Caco-2 (cell line): ENCODE measurements at regions not wholly inside any gene's neighbourhood (a gene's known extent, or its start where the extent isn't known, plus 50 kb on each side); places are given as distances from the start of the nearest gene placed in this dataset.

Source experiments
- BruUV-seq: library from RNA; stranded (reverse); fragments of 400-500 nt; replicated peaks from 2 replicates; lab custom pipeline; 2021; lab: Mats Ljungman, UMichigan
- CTCF ChIA-PET: fragments of 300-600 bp; sonication (Branson Sonifier 250); formaldehyde crosslinking; loops from one replicate; lab custom pipeline; 2022; ENCODE audit warnings: antibody characterized with exemption; lab: Charles Lee
- POLR2A ChIA-PET: fragments of 300-600 bp; sonication (Branson Sonifier 250); formaldehyde crosslinking; loops from one replicate; lab custom pipeline; 2022; ENCODE audit warnings: antibody characterized with exemption; lab: Charles Lee
- DNase-seq, 2 experiments: peaks; one replicate each; pipeline versions ENCODE4 v3.0.0 to v3.0.0-alpha.2; 2020 to 2022
- H3K27me3 ChIP-seq: replicated peaks from 2 replicates; pipeline ENCODE4 v1.6.0; 2011; ENCODE audit warnings: low read length; ENCODE audit not compliant: control insufficient read depth, insufficient read depth
- H3K36me3 ChIP-seq: 2 replicates; pipeline ENCODE4 v1.5.1; 2011; ENCODE audit warnings: low read length; ENCODE audit not compliant: control insufficient read depth, insufficient read depth
- H3K4me1 ChIP-seq: fragments of 250-450 bp; sonication (Bioruptor Pico); 2 replicates; pipeline ENCODE4 v1.5.1; 2020; ENCODE audit warnings: mild to moderate bottlenecking
- H3K4me3 ChIP-seq: 2 replicates; pipeline ENCODE4 v1.5.1; 2011; ENCODE audit warnings: low read depth, mild to moderate bottlenecking, control low read depth, low read length
- H3K9me3 ChIP-seq: fragments of 250-450 bp; sonication (Bioruptor Pico); 2 replicates; pipeline ENCODE4 v1.5.1; 2020; ENCODE audit warnings: mild to moderate bottlenecking, moderate library complexity
- H3K27ac Mint-ChIP-seq: one replicate; pipeline ENCODE4 v1.8.0; 2022; ENCODE audit warnings: mixed read lengths; ENCODE audit not compliant: unreplicated experiment
- H3K27me3 Mint-ChIP-seq: one replicate; pipeline ENCODE4 v1.8.0; 2022; ENCODE audit warnings: mixed read lengths; ENCODE audit not compliant: insufficient read depth, unreplicated experiment
- H3K36me3 Mint-ChIP-seq: one replicate; pipeline ENCODE4 v1.8.0; 2022; ENCODE audit warnings: mild to moderate bottlenecking, mixed read lengths; ENCODE audit not compliant: insufficient read depth, unreplicated experiment
- H3K4me1 Mint-ChIP-seq: one replicate; pipeline ENCODE4 v1.8.0; 2022; ENCODE audit warnings: low read depth, mixed read lengths; ENCODE audit not compliant: unreplicated experiment
- H3K4me3 Mint-ChIP-seq: one replicate; pipeline ENCODE4 v1.8.0; 2022; ENCODE audit warnings: mild to moderate bottlenecking, moderate library complexity, mixed read lengths; ENCODE audit not compliant: unreplicated experiment
- H3K9me3 Mint-ChIP-seq: one replicate; pipeline ENCODE4 v1.8.0; 2022; ENCODE audit warnings: mixed read lengths; ENCODE audit not compliant: unreplicated experiment
- intact Hi-C: fragments of 100-400 bp; cut with micrococcal nuclease; formaldehyde crosslinking; loops from one replicate; pipeline ENCODE4 v1.10.0; 2022; ENCODE audit not compliant: unreplicated experiment
- TF ChIP-seq, protein P1 (sequence below), 2 experiments: fragments of 200-600 bp in 1 of 2; IDR thresholded peaks; 1 replicate in 1 of 2; 2 replicates in 1 of 2; pipeline versions ENCODE4 v1.5.1 to v1.8.0; 2011 to 2022; ENCODE audit warnings: antibody characterized with exemption in 1 of 2, control low read depth in 1 of 2, inconsistent platforms in 1 of 2, low read depth in 1 of 2, low read length in 1 of 2, mild to moderate bottlenecking in 1 of 2, moderate library complexity in 1 of 2; ENCODE audit not compliant: insufficient read depth in 1 of 2, severe bottlenecking in 1 of 2, unreplicated experiment in 1 of 2

DNA sequence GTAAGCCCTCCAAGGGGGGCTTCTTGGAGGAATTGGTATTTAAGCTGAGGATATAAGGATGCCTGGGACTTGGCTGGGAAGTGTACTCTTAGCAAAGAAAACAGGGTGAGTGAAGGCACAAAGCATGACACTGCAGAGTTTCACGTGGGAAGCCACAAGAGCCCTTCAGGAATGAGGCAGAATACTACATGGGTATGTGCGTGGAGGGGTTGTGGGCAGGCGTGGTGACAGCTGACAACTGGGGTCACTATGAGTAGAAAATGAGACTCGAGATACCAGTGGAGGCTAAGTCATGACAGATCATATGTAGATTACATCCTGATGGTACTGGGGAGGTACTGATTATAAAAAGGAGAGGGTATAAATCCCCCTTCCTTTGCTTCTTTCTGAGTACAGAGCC is 78.1 kb upstream of the XYLT1 start:
- no peak overlapping the region for H3K4me3 ChIP-seq
- H3K27ac Mint-ChIP-seq, result no peak overlapping the region
- H3K4me3 Mint-ChIP-seq, result no peak overlapping the region
- H3K9me3 ChIP-seq, result no peaks in the 10 kb centered on the region
- no TSS peak for BruUV-seq
- intact Hi-C loops, result no loop called here
- no peaks in the 10 kb centered on the region for H3K36me3 ChIP-seq
- DNase-seq, result no peak
- ChIA-PET POLR2A (no interaction called here), CTCF (no interaction called here)
- H3K27me3 Mint-ChIP-seq, result no peaks in the 10 kb centered on the region
- TF ChIP-seq, protein P1, sequence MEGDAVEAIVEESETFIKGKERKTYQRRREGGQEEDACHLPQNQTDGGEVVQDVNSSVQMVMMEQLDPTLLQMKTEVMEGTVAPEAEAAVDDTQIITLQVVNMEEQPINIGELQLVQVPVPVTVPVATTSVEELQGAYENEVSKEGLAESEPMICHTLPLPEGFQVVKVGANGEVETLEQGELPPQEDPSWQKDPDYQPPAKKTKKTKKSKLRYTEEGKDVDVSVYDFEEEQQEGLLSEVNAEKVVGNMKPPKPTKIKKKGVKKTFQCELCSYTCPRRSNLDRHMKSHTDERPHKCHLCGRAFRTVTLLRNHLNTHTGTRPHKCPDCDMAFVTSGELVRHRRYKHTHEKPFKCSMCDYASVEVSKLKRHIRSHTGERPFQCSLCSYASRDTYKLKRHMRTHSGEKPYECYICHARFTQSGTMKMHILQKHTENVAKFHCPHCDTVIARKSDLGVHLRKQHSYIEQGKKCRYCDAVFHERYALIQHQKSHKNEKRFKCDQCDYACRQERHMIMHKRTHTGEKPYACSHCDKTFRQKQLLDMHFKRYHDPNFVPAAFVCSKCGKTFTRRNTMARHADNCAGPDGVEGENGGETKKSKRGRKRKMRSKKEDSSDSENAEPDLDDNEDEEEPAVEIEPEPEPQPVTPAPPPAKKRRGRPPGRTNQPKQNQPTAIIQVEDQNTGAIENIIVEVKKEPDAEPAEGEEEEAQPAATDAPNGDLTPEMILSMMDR (IDR thresholded peaks at IDR 0.05; ENCODE audit: insufficient read depth in 1 of 2, low read depth in 1 of 2, low read length in 1 of 2, severe bottlenecking in 1 of 2, unreplicated experiment in 1 of 2), result no peak
- H3K36me3 Mint-ChIP-seq, result no peaks in the 10 kb centered on the region
- H3K4me1 Mint-ChIP-seq, result no peaks in the 10 kb centered on the region
- no peaks in the 10 kb centered on the region for H3K27me3 ChIP-seq
- H3K4me1 ChIP-seq, result no peaks in the 10 kb centered on the region
- peaks cover 18% of the 10 kb centered on the region for H3K9me3 Mint-ChIP-seq

DNA sequence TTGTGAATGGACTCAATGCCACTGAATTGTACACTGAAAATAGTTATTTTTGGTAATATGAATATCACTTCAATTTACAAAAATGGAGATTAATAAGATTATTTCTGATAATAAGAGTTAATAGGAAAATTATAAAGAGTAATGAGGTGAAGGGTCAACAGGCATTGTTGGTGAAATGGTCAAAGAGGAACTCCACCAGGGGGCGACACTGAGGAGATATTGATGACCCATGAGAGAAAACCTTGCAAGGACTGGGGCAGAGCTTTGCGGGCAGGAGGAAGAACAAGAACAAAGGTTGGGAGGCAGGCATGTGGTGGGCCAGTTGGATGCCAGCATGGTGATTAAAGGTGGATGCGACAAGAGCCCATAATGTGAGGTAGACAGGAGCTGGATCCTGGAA is 74.0 kb upstream of the XYLT1 start:
- ChIA-PET CTCF (no interaction called here), POLR2A (no interaction called here)
- no peak overlapping the region for H3K4me3 ChIP-seq
- Mint-ChIP-seq H3K27me3 (no peaks in the 10 kb centered on the region), H3K9me3 (peaks cover 18% of the 10 kb centered on the region), H3K4me1 (no peaks in the 10 kb centered on the region), H3K4me3 (no peak overlapping the region), H3K27ac (no peak overlapping the region), H3K36me3 (no peaks in the 10 kb centered on the region)
- H3K4me1 ChIP-seq, result no peaks in the 10 kb centered on the region
- TF ChIP-seq, protein P1 (IDR thresholded peaks at IDR 0.05; ENCODE audit: insufficient read depth in 1 of 2, low read depth in 1 of 2, low read length in 1 of 2, severe bottlenecking in 1 of 2, unreplicated experiment in 1 of 2), result peak in 1 of 2 experiments; percentile 40
- no peaks in the 10 kb centered on the region for H3K9me3 ChIP-seq
- no peaks in the 10 kb centered on the region for H3K27me3 ChIP-seq
- DNase-seq, result peak in 1 of 2 experiments; percentile 4
- no peaks in the 10 kb centered on the region for H3K36me3 ChIP-seq
- intact Hi-C loops, result no loop called here
- no TSS peak for BruUV-seq

DNA sequence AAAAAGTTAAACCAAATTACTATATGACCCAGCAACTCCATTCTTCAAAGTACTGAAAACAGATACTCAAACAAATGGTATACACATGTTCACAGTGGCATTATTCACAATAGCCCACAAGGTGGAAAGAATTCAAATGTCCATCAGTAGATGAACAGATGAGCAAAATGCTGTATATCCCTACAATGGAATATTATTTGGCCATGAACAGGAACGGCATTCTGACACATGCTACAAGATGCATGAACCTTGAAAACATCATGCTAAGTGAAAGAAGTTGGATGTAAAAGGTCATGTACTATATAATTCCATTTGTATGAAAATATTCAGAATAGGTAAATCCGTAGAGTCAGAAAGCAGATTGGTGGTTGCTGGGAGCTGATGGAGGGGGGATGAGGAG is 73.5 kb upstream of the XYLT1 start:
- no TSS peak for BruUV-seq
- H3K36me3 ChIP-seq, result no peaks in the 10 kb centered on the region
- ChIA-PET CTCF (no interaction called here), POLR2A (no interaction called here)
- H3K9me3 ChIP-seq, result no peaks in the 10 kb centered on the region
- TF ChIP-seq, protein P1 (IDR thresholded peaks at IDR 0.05; ENCODE audit: insufficient read depth in 1 of 2, low read depth in 1 of 2, low read length in 1 of 2, severe bottlenecking in 1 of 2, unreplicated experiment in 1 of 2), result no peak
- Mint-ChIP-seq H3K9me3 (peaks cover 18% of the 10 kb centered on the region), H3K36me3 (no peaks in the 10 kb centered on the region), H3K27ac (no peak overlapping the region), H3K27me3 (no peaks in the 10 kb centered on the region), H3K4me1 (no peaks in the 10 kb centered on the region), H3K4me3 (no peak overlapping the region)
- intact Hi-C loops, result no loop called here
- no peaks in the 10 kb centered on the region for H3K27me3 ChIP-seq
- H3K4me3 ChIP-seq, result no peak overlapping the region
- no peaks in the 10 kb centered on the region for H3K4me1 ChIP-seq
- no peak for DNase-seq
